Thyroid gland (tissue), 4 donors: ENCODE measurements at regions not wholly inside any gene's neighbourhood (a gene's known extent, or its start where the extent isn't known, plus 50 kb on each side); places are given as distances from the start of the nearest gene placed in this dataset.
A peak's percentile ranks its signal among the peaks of the same experiment; 100 is the strongest.

ENCODE experiments used
- DNase-seq, 2 donors: peaks; one replicate each; pipeline ENCODE4 v3.0.0-alpha.2; 2019
- H3K27ac ChIP-seq, 3 donors: fragments of 200-600 bp; sonication (generic); 1 replicate in 2 of 3; 2 replicates in 1 of 3; pipeline ENCODE4 v1.5.1; 2016 to 2019; ENCODE audit warnings: mild to moderate bottlenecking in 1 of 3, moderate library complexity in 1 of 3
- H3K27me3 ChIP-seq: fragments of 200-600 bp; sonication (generic); one replicate; pipeline ENCODE4 v1.5.1; 2019
- H3K36me3 ChIP-seq, 2 donors: fragments of 200-600 bp; sonication (generic); one replicate each; pipeline ENCODE4 v1.5.1; 2016 to 2019
- H3K4me1 ChIP-seq, 2 donors: fragments of 200-600 bp; sonication (generic); one replicate each; pipeline ENCODE4 v1.5.1; 2017 to 2019
- H3K4me3 ChIP-seq, 3 donors: fragments of 200-600 bp; sonication (generic); replicated peaks in 1 of 3; 1 replicate in 2 of 3; 2 replicates in 1 of 3; pipeline ENCODE4 v1.5.1; 2016; ENCODE audit warnings: mild to moderate bottlenecking in 1 of 3
- H3K9me3 ChIP-seq: fragments of 200-600 bp; sonication (generic); one replicate; pipeline ENCODE4 v1.5.1; 2017
- POLR2A ChIP-seq, 2 donors: fragments of 450-650 bp; IDR thresholded peaks; one replicate each; pipeline ENCODE4 v1.6.1; 2017; ENCODE audit warnings: antibody characterized with exemption in 2 of 2, mild to moderate bottlenecking in 2 of 2, moderate library complexity in 1 of 2
- WGBS, 2 donors: methylation state at CpG; one replicate each; pipeline ENCODE4 v1.1.5; 2017; 5-methylcytosine and 5-hydroxymethylcytosine counted together
- intact Hi-C: fragments of 100-400 bp; cut with DNase I; formaldehyde crosslinking; loops from one replicate; pipeline ENCODE4 v1.15.1; 2023
- TF ChIP-seq, protein P1 (sequence below), 6 experiments: fragments of 200-600 bp in 3 of 6; fragments of 450-650 bp in 3 of 6; sonication (generic) in 3 of 6; IDR thresholded peaks; one replicate each; pipeline ENCODE4 v1.5.1; 2016 to 2019; ENCODE audit warnings: antibody characterized with exemption in 6 of 6, mild to moderate bottlenecking in 2 of 6, inconsistent platforms in 1 of 6, moderate library complexity in 1 of 6

DNA sequence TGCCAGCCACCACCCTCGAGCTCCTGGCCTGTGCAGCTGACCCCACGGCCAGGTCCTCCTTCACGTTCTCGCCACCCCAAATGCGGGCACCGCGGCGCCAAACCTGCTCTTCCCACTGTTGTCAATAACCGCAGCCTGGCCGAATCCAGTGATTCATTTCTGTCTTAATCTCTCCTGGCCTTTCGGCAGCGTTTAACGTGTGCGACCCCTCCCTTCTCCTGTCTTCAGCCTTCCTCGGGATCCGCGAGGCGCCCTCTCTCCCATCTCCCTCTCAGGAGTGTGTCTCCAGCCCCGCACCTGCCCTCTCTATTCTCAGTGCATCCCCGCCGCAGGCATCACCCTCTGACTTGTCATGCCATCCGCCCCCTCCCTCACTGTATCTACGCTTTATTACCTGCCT lies 91.4 kb downstream of the THBS2 start:
- TF ChIP-seq, protein P1, sequence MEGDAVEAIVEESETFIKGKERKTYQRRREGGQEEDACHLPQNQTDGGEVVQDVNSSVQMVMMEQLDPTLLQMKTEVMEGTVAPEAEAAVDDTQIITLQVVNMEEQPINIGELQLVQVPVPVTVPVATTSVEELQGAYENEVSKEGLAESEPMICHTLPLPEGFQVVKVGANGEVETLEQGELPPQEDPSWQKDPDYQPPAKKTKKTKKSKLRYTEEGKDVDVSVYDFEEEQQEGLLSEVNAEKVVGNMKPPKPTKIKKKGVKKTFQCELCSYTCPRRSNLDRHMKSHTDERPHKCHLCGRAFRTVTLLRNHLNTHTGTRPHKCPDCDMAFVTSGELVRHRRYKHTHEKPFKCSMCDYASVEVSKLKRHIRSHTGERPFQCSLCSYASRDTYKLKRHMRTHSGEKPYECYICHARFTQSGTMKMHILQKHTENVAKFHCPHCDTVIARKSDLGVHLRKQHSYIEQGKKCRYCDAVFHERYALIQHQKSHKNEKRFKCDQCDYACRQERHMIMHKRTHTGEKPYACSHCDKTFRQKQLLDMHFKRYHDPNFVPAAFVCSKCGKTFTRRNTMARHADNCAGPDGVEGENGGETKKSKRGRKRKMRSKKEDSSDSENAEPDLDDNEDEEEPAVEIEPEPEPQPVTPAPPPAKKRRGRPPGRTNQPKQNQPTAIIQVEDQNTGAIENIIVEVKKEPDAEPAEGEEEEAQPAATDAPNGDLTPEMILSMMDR (IDR thresholded peaks at IDR 0.05): no peak
- no peak for TF ChIP-seq POLR2A (IDR thresholded peaks at IDR 0.05)
- intact Hi-C loops: no loop called here
- DNase-seq: no peak
- Histone ChIP-seq H3K27me3 (no peaks in the 10 kb centered on the region), H3K9me3 (no peaks in the 10 kb centered on the region), H3K4me1 (peaks cover 0 to 26% of the 10 kb centered on the region in 2 donors), H3K36me3 (no peaks in the 10 kb centered on the region), H3K4me3 (no peak overlapping the region), H3K27ac (peak overlapping the region in 2 of 3 donors; percentile 63 to 71)
- 94 to 95% methylated on average over 23 of the region's 23 CpGs for WGBS, 2 donors

DNA sequence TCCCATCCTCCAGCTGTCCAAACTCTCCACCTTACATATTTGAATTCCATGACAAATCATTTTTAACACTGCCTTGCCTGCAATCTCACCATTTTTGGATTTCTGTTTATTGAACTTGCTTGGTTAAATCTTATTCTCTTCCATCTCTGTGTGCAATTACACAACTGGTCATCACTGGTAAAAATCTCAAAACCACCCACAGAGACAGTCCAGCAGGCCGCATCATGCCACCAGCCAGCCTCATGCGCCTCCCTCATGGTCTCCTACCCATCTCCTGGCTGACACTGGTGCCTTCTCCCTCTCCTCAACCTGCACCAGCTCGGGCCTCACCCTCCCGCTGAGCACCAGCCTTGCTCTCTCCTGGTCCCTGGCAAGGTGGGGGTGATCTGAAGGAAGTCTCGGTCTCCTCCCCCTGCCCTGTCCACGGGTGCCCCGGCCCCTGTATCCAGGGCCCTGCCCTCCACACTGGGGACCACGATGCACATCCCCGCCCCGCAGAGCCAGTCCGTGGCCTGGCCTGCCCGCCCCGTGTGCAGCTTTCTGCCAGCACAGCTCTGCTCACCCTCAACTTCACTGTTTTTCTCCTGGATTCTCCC lies 92.0 kb downstream of the THBS2 start:
- no peak for TF ChIP-seq POLR2A (IDR thresholded peaks at IDR 0.05)
- TF ChIP-seq, protein P1 (IDR thresholded peaks at IDR 0.05): no peak
- intact Hi-C loops: no loop called here
- peaks cover 0 to 26% of the 10 kb centered on the region in 2 donors for H3K4me1 ChIP-seq
- H3K4me3 ChIP-seq: no peak overlapping the region
- H3K27ac ChIP-seq: peak overlapping the region in 1 of 3 donors; percentile 71
- no peak for DNase-seq
- H3K9me3 ChIP-seq: no peaks in the 10 kb centered on the region
- H3K27me3 ChIP-seq: no peaks in the 10 kb centered on the region
- no peaks in the 10 kb centered on the region for H3K36me3 ChIP-seq
- 85 to 94% methylated on average over 13 of the region's 13 CpGs for WGBS, 2 donors

DNA sequence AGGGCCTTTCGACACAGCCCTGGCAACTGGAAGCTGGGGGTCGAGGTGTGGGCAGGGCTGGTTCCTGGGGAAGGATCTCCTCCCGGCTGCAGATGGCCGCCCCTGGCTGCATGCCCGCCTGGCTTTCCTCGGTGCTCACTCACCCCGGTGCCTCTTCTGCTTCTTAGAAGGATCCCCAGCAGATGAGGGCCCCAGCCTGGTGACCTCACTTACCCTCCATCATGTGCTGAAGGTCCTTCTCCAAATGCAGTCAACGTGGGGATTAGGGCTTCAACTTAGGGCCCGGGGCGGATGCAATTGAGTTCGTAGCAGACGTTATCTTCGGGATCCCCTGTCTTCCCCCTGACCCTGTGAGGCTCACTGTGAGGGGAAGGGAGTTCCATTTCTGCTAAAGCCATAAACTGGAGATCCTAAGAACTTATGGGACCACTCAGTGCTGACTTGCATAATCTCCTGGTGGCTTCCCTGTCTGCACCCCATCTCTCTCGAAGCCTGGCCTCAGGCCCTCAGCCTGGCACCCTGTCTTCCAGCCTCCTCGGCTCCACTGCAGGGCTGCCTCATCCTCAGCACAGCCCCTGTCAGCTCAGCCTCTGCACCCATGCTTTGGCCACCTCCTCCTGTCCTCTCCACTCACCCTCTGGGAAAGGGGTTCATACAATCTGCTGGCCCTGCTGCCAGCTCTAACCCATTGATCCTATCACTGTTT lies 92.6 kb downstream of the THBS2 start:
- Histone ChIP-seq H3K9me3 (no peaks in the 10 kb centered on the region), H3K27me3 (no peaks in the 10 kb centered on the region), H3K4me1 (peaks cover 0 to 26% of the 10 kb centered on the region in 2 donors), H3K36me3 (no peaks in the 10 kb centered on the region), H3K27ac (no peak overlapping the region), H3K4me3 (no peak overlapping the region)
- intact Hi-C loops: no loop called here
- DNase-seq: no peak
- WGBS, 2 donors: 75 to 87% methylated on average over 11 to 15 of the region's 15 CpGs
- no peak for TF ChIP-seq POLR2A (IDR thresholded peaks at IDR 0.05)
- TF ChIP-seq, protein P1 (IDR thresholded peaks at IDR 0.05): no peak

DNA sequence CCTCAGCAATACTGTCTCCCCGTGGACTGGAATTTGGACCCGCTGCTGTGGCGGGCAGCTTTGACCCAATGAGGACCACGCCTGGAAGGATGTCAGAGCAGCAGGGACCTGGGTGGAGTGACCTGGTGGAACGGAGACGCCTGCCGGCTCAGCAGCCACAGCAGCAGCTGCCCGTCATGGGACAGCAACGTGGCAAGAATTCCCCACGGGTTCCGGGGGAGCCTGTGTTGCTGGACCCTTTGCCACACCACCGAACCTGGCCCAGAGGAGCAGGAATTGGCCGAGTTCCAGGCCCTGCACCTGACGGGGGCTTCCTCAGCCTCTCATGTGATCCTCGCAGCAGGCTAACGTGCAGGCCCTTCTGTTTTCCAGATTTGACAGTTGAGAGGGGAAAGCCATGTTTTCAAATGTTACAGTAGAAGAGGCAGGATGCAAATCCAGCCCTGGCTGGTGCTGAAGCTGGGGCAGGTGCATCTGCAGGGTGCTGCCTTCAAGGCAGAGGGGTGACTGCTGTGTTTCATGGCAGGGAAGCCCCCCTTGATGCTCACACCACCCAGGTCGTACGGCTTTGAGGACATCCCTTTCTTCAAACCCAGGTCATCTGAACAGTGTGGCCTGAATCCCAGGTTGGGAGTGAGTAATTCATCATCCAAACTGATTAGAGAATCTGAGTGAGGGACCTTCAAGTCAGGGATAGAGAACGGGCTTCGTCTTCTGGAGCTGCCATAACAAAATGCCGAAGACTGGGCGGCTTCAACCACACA lies 93.4 kb downstream of the THBS2 start:
- Histone ChIP-seq H3K4me1 (peaks cover 0 to 26% of the 10 kb centered on the region in 2 donors), H3K27ac (no peak overlapping the region), H3K4me3 (no peak overlapping the region), H3K36me3 (no peaks in the 10 kb centered on the region), H3K9me3 (no peaks in the 10 kb centered on the region), H3K27me3 (no peaks in the 10 kb centered on the region)
- no peak for TF ChIP-seq POLR2A (IDR thresholded peaks at IDR 0.05)
- TF ChIP-seq, protein P1 (IDR thresholded peaks at IDR 0.05): no peak
- no peak for DNase-seq
- intact Hi-C loops: no loop called here
- WGBS, 2 donors: 88 to 96% methylated on average over 15 to 22 of the region's 22 CpGs

DNA sequence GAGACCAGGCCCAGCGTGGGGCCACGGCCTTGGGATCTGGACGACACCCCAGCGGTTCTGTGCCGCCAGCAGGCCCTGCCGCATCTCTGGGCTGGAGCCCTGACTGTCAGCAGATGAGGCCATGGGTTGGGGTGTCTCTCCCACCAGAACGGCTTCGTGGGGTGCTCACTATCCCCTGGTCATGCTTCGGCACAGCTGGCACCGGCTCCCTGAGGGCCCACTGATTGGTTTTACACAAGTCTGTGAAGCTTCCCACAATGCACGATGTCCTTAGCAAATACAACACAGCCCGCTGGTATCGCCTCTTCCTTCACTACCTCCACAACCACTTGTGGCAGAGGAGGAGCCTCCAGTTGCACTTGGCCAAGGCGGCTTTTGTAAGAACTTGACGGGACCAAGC lies 94.3 kb downstream of the THBS2 start:
- Histone ChIP-seq H3K27me3 (no peaks in the 10 kb centered on the region), H3K9me3 (no peaks in the 10 kb centered on the region), H3K4me1 (peaks cover 0 to 26% of the 10 kb centered on the region in 2 donors), H3K27ac (no peak overlapping the region), H3K36me3 (no peaks in the 10 kb centered on the region), H3K4me3 (no peak overlapping the region)
- 91 to 96% methylated on average over 12 to 13 of the region's 15 CpGs for WGBS, 2 donors
- intact Hi-C loops: no loop called here
- no peak for DNase-seq
- no peak for TF ChIP-seq POLR2A (IDR thresholded peaks at IDR 0.05)
- TF ChIP-seq, protein P1 (IDR thresholded peaks at IDR 0.05): no peak
